Right lobe of liver (tissue), 6 donors: ENCODE measurements at regions not wholly inside any gene's neighbourhood (a gene's known extent, or its start where the extent isn't known, plus 50 kb on each side); places are given as distances from the start of the nearest gene placed in this dataset.

Experiments
- ATAC-seq, 4 donors: fragments of 200-7000 bp; cut with Tn5 transposase; one replicate each; pipeline ENCODE4 v1.9.1; 2020; ENCODE audit warnings: mild to moderate bottlenecking in 4 of 4, moderate library complexity in 4 of 4
- DNase-seq, 3 donors: peaks; one replicate each; pipeline ENCODE4 v3.0.0-alpha.2; 2020
- H3K27ac ChIP-seq, 3 donors: fragments of 200-600 bp; one replicate each; pipeline ENCODE4 v1.8.0; 2022
- H3K27me3 ChIP-seq, 2 donors: fragments of 200-600 bp; one replicate each; pipeline ENCODE4 v1.8.0; 2022
- H3K36me3 ChIP-seq, 4 donors: fragments of 200-600 bp; sonication (generic) in 1 of 4; one replicate each; pipeline versions ENCODE4 v1.5.1 to v1.8.0; 2017 to 2022; ENCODE audit warnings: control low read depth in 1 of 4
- H3K4me1 ChIP-seq, 4 donors: fragments of 200-600 bp; sonication (generic) in 1 of 4; one replicate each; pipeline versions ENCODE4 v1.5.1 to v1.8.0; 2017 to 2022; ENCODE audit warnings: control low read depth in 1 of 4
- H3K4me3 ChIP-seq, 3 donors: fragments of 200-600 bp; one replicate each; pipeline ENCODE4 v1.8.0; 2022
- H3K9me3 ChIP-seq, 4 donors: fragments of 200-600 bp; sonication (generic) in 1 of 4; one replicate each; pipeline versions ENCODE4 v1.5.1 to v1.8.0; 2017 to 2022; ENCODE audit warnings: control low read depth in 1 of 4
- CTCF ChIP-seq, 4 donors: fragments of 200-600 bp in 3 of 4; fragments of 450-650 bp in 1 of 4; IDR thresholded peaks; one replicate each; pipeline versions ENCODE4 v1.5.1 to v1.8.0; 2016 to 2022; ENCODE audit warnings: antibody characterized with exemption in 4 of 4, mild to moderate bottlenecking in 2 of 4
- POLR2A ChIP-seq: fragments of 450-650 bp; IDR thresholded peaks from one replicate; pipeline ENCODE4 v1.6.1; 2017; ENCODE audit warnings: antibody characterized with exemption, mild to moderate bottlenecking
- WGBS: methylation state at CpG from one replicate; pipeline ENCODE4 v1.1.6; 2018; ENCODE audit warnings: low coverage, low lambda C conversion rate; ENCODE audit not compliant: insufficient coverage; ENCODE audit errors: missing lambda C conversion rate; 5-methylcytosine and 5-hydroxymethylcytosine counted together
- intact Hi-C, 2 donors: fragments of 100-400 bp; cut with DNase I; formaldehyde crosslinking; loops; one replicate each; pipeline versions ENCODE4 v1.11.2 to v1.14.1; 2022
- donor health status: DM: no; HTN: yes; CAD: no.
- donor health status: DM: no; HTN: no; CAD: no.
- donor health status: DM: no; HTN: no; CAD: no.
- donor health status: DM: no; HTN: yes; CAD: no.
- donor health status: DM: no; HTN: yes; CAD: no.

GRCh38 chr4:181479141-181479540, 764.1 kb upstream of the TENM3 start:
- no peak for TF ChIP-seq CTCF (IDR thresholded peaks at IDR 0.05)
- no peak for TF ChIP-seq POLR2A
- H3K27ac ChIP-seq, result no peak overlapping the region
- intact Hi-C loops, result no loop called here
- H3K36me3 ChIP-seq, result no peaks in the 10 kb centered on the region
- H3K27me3 ChIP-seq, result no peaks in the 10 kb centered on the region
- WGBS, result 26% methylated on average over 2 of the region's 2 CpGs
- no peak for ATAC-seq
- H3K4me3 ChIP-seq, result no peak overlapping the region
- DNase-seq, result no peak
- no peaks in the 10 kb centered on the region for H3K9me3 ChIP-seq
- H3K4me1 ChIP-seq, result no peaks in the 10 kb centered on the region

- DNase-seq (no peak), ATAC-seq (no peak)
- no peak for TF ChIP-seq POLR2A
- no peak for TF ChIP-seq CTCF (IDR thresholded peaks at IDR 0.05)
- no peaks in the 10 kb centered on the region for H3K36me3 ChIP-seq
- H3K4me1 ChIP-seq, result no peaks in the 10 kb centered on the region
- intact Hi-C loops, result no loop called here
- no peak overlapping the region for H3K4me3 ChIP-seq
- no peaks in the 10 kb centered on the region for H3K27me3 ChIP-seq
- H3K9me3 ChIP-seq, result no peaks in the 10 kb centered on the region
- WGBS, result 0% methylated on average over 1 of the region's 1 CpG
- H3K27ac ChIP-seq, result no peak overlapping the region
These were observed 758.8 kb upstream of the TENM3 start for GRCh38 chr4:181484396-181484795.

GRCh38 chr4:181488926-181489325, 754.3 kb upstream of the TENM3 start:
- intact Hi-C loops, result no loop called here
- DNase-seq (no peak), ATAC-seq (no peak)
- no peaks in the 10 kb centered on the region for H3K27me3 ChIP-seq
- H3K9me3 ChIP-seq, result no peaks in the 10 kb centered on the region
- no peaks in the 10 kb centered on the region for H3K36me3 ChIP-seq
- no peak overlapping the region for H3K4me3 ChIP-seq
- H3K4me1 ChIP-seq, result no peaks in the 10 kb centered on the region
- TF ChIP-seq POLR2A (no peak), CTCF (IDR thresholded peaks at IDR 0.05) (no peak)
- H3K27ac ChIP-seq, result no peak overlapping the region

GRCh38 chr4:181498148-181498547, 745.1 kb upstream of the TENM3 start:
- 38% methylated on average over 1 of the region's 1 CpG for WGBS
- intact Hi-C loops, result no loop called here
- Histone ChIP-seq H3K36me3 (no peaks in the 10 kb centered on the region), H3K27ac (no peak overlapping the region), H3K4me3 (no peak overlapping the region), H3K4me1 (no peaks in the 10 kb centered on the region), H3K27me3 (no peaks in the 10 kb centered on the region), H3K9me3 (no peaks in the 10 kb centered on the region)
- ATAC-seq (no peak), DNase-seq (no peak)
- TF ChIP-seq CTCF (IDR thresholded peaks at IDR 0.05) (no peak), POLR2A (no peak)

- DNase-seq (no peak), ATAC-seq (no peak)
- Histone ChIP-seq H3K9me3 (no peaks in the 10 kb centered on the region), H3K27me3 (no peaks in the 10 kb centered on the region), H3K4me1 (no peaks in the 10 kb centered on the region), H3K36me3 (no peaks in the 10 kb centered on the region), H3K27ac (no peak overlapping the region), H3K4me3 (no peak overlapping the region)
- no peak for TF ChIP-seq POLR2A
- no peak for TF ChIP-seq CTCF (IDR thresholded peaks at IDR 0.05)
- intact Hi-C loops, result no loop called here
- WGBS, result 60% methylated on average over 7 of the region's 8 CpGs
These were observed 740.6 kb upstream of the TENM3 start for GRCh38 chr4:181502611-181503010.
